Endothelial cell of umbilical vein (primary cell): ENCODE measurements at regions not wholly inside any gene's neighbourhood (a gene's known extent, or its start where the extent isn't known, plus 50 kb on each side); places are given as distances from the start of the nearest gene placed in this dataset.

ENCODE experiments used
- BruUV-seq: library from RNA; stranded (reverse); fragments of 400-500 nt; replicated peaks from 2 replicates; lab custom pipeline; 2021; lab: Mats Ljungman, UMichigan
- CTCF ChIA-PET: fragments of 300-600, 350-600 bp; sonication (Branson Sonifier 250); formaldehyde crosslinking; loops from one replicate; lab custom pipeline; 2021; ENCODE audit warnings: antibody characterized with exemption, inconsistent platforms; lab: Charles Lee
- POLR2A ChIA-PET: fragments of 300-600, 350-600 bp; sonication (Branson Sonifier 250); formaldehyde crosslinking; loops from one replicate; lab custom pipeline; 2021; ENCODE audit warnings: antibody characterized with exemption, inconsistent platforms; lab: Charles Lee
- DNase-seq: peaks from one replicate; pipeline ENCODE4 v3.0.0-alpha.2; 2011; ENCODE audit warnings: low read depth, low spot score
- FAIRE-seq: peaks from 2 replicates; lab custom pipeline; 2011; peaks lifted over from hg19 to GRCh38; lab: Jason Lieb, UNC
- H2AFZ ChIP-seq: 2 replicates; pipeline ENCODE4 v1.6.0; 2012; ENCODE audit warnings: low read depth, low read length, control low read depth, inconsistent platforms
- H3K27ac ChIP-seq: 2 replicates; pipeline ENCODE4 v1.5.1; 2011; ENCODE audit warnings: low read depth, mild to moderate bottlenecking, control low read depth, low read length, moderate library complexity; ENCODE audit not compliant: insufficient read depth
- H3K27me3 ChIP-seq, 2 experiments: 2 replicates each; pipeline versions ENCODE4 v1.6.0 to v1.6.1; 2011; ENCODE audit warnings: low read length in 2 of 2, mixed read lengths in 1 of 2; ENCODE audit not compliant: control insufficient read depth in 2 of 2, insufficient read depth in 2 of 2
- H3K36me3 ChIP-seq, 2 experiments: 2 replicates in 1 of 2; 3 replicates in 1 of 2; pipeline ENCODE4 v1.5.1; 2011; ENCODE audit warnings: low read length in 2 of 2, mild to moderate bottlenecking in 1 of 2, moderate library complexity in 1 of 2; ENCODE audit not compliant: control insufficient read depth in 2 of 2, insufficient read depth in 2 of 2; ENCODE audit errors: extremely low read depth in 1 of 2
- H3K4me1 ChIP-seq: 3 replicates; pipeline ENCODE4 v1.5.1; 2011; ENCODE audit warnings: mild to moderate bottlenecking, low read length; ENCODE audit not compliant: control insufficient read depth, insufficient read depth; ENCODE audit errors: extremely low read depth
- H3K4me2 ChIP-seq: 2 replicates; pipeline ENCODE4 v1.6.1; 2011; ENCODE audit warnings: low read length, control low read depth, mixed read lengths; ENCODE audit not compliant: insufficient read depth
- H3K4me3 ChIP-seq, 3 experiments: fragments of 200-600 bp in 1 of 3; sonication (generic), shearing (Covaris generic) in 1 of 3; replicated peaks in 1 of 3; 2 replicates each; pipeline ENCODE4 v1.5.1; 2011 to 2016; ENCODE audit warnings: control low read depth in 3 of 3, low read length in 3 of 3, mild to moderate bottlenecking in 2 of 3, inconsistent platforms in 1 of 3, low read depth in 1 of 3, moderate library complexity in 1 of 3; ENCODE audit not compliant: insufficient read depth in 1 of 3
- H3K79me2 ChIP-seq: 2 replicates; pipeline ENCODE4 v1.6.0; 2012; ENCODE audit warnings: low read length, inconsistent platforms; ENCODE audit not compliant: control insufficient read depth, insufficient read depth
- H3K9ac ChIP-seq: replicated peaks from 2 replicates; pipeline ENCODE3; 2011; ENCODE audit warnings: low read length, control low read depth; ENCODE audit not compliant: insufficient read depth; ENCODE audit errors: extremely low read depth
- H3K9me1 ChIP-seq: replicated peaks from 3 replicates; pipeline ENCODE4 v1.6.0; 2011; ENCODE audit warnings: mild to moderate bottlenecking, low read length; ENCODE audit not compliant: control insufficient read depth, insufficient read depth; ENCODE audit errors: extremely low read depth
- H3K9me3 ChIP-seq: replicated peaks from 2 replicates; pipeline ENCODE4 v1.5.1; 2012; ENCODE audit warnings: low read length, inconsistent platforms; ENCODE audit not compliant: control insufficient read depth, insufficient read depth
- H4K20me1 ChIP-seq: replicated peaks from 2 replicates; pipeline ENCODE3; 2011; ENCODE audit warnings: mild to moderate bottlenecking, low read length; ENCODE audit not compliant: control insufficient read depth, insufficient read depth; ENCODE audit errors: extremely low read depth
- EZH2 ChIP-seq: IDR thresholded peaks from 2 replicates; pipeline ENCODE4 v1.6.1; 2012; ENCODE audit warnings: borderline replicate concordance, low read depth, mild to moderate bottlenecking, moderate library complexity, low read length, inconsistent platforms; ENCODE audit not compliant: severe bottlenecking
- FOS ChIP-seq: IDR thresholded peaks from 2 replicates; pipeline ENCODE4 v1.6.1; 2011; ENCODE audit warnings: mild to moderate bottlenecking, low read length, moderate library complexity, borderline replicate concordance; ENCODE audit not compliant: insufficient read depth
- GATA2 ChIP-seq: IDR thresholded peaks from 2 replicates; pipeline ENCODE4 v1.7.0; 2011; ENCODE audit warnings: low read depth, mild to moderate bottlenecking, moderate library complexity, mixed read lengths, low read length; ENCODE audit not compliant: insufficient read length, insufficient read depth
- JUN ChIP-seq: IDR thresholded peaks from 2 replicates; pipeline ENCODE4 v1.6.1; 2011; ENCODE audit warnings: borderline replicate concordance, low read depth; ENCODE audit not compliant: insufficient read length, insufficient read depth
- MYC ChIP-seq: IDR thresholded peaks from one replicate; pipeline ENCODE4 v1.6.1; 2011; ENCODE audit warnings: mild to moderate bottlenecking, low read depth, low read length
- POLR2A ChIP-seq: IDR thresholded peaks from 2 replicates; pipeline ENCODE4 v1.6.1; 2012; ENCODE audit warnings: low read depth, mild to moderate bottlenecking, control low read depth, low read length
- POLR2AphosphoS5 ChIP-seq: IDR thresholded peaks from 2 replicates; pipeline ENCODE4 v1.6.1; 2012; ENCODE audit warnings: low read depth, mild to moderate bottlenecking, control low read depth, low read length, moderate library complexity; ENCODE audit not compliant: insufficient read depth
- dilution Hi-C: fragments of 300-500 bp; cut with MboI; formaldehyde crosslinking; loops from one replicate; pipeline ENCODE4 v1.15.0; 2019; ENCODE audit warnings: low sequenced_read_pairs; ENCODE audit not compliant: extremely low pct_ligation_motif_present
- intact Hi-C: fragments of 100-400 bp; cut with micrococcal nuclease; formaldehyde crosslinking; loops from one replicate; pipeline ENCODE4 v1.10.0; 2022
- TF ChIP-seq, protein P1 (sequence below), 2 donors: IDR thresholded peaks; 1 replicate in 1 of 2; 2 replicates in 1 of 2; pipeline ENCODE4 v1.5.1; 2011; ENCODE audit warnings: low read length in 2 of 2, mild to moderate bottlenecking in 2 of 2, moderate library complexity in 2 of 2, control low read depth in 1 of 2, inconsistent platforms in 1 of 2, low read depth in 1 of 2; ENCODE audit not compliant: insufficient read depth in 1 of 2; ENCODE audit errors: extremely low read depth in 1 of 2
- TF ChIP-seq, protein P2 (sequence below): IDR thresholded peaks from 2 replicates; pipeline ENCODE4 v1.6.1; 2011; ENCODE audit not compliant: insufficient read depth, insufficient read length

DNA sequence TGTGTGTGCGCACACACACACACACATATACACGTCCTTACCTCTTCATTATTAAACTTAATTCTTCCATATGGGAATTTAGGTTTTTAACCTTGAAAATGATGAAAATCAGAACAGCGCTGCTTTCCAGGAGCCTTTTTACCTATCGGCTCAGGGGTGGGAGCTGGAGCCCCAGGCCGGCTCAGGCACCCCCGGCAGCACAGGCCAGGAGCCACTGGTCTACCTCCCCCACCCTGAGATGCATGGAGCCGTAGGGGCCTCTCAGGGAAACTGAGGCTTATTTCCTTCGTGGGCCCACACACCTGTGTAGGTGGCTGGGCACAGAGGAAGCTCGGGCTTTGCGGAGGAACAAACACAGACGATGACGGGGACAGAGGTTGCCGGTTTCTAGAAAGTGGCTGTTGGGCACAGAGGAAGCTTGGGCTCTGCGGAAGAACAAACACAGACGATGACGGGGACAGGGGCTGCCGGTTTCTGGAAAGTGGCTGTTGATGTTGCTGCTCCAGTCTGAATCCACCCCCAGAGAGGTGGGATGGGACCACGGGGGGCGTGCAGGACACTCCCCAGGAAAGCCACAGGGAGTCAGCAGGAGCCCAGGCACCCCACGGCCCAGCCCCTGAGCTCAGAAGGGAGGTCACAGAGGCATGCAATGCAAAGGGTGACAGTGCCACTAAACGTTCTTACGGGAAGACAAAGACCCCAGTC is 149.4 kb downstream of the BRD1 start:
- Histone ChIP-seq H3K4me3 (no peak overlapping the region), H4K20me1 (no peaks in the 10 kb centered on the region), H2AFZ (no peak overlapping the region), H3K27ac (no peak overlapping the region), H3K9me1 (no peaks in the 10 kb centered on the region), H3K27me3 (peaks cover 4 to 9% of the 10 kb centered on the region in 2 experiments), H3K9me3 (no peaks in the 10 kb centered on the region), H3K9ac (no peak overlapping the region), H3K4me1 (no peaks in the 10 kb centered on the region), H3K4me2 (no peak overlapping the region), H3K79me2 (no peaks in the 10 kb centered on the region), H3K36me3 (no peaks in the 10 kb centered on the region)
- TF ChIP-seq POLR2A: no peak
- TF ChIP-seq, protein P1, sequence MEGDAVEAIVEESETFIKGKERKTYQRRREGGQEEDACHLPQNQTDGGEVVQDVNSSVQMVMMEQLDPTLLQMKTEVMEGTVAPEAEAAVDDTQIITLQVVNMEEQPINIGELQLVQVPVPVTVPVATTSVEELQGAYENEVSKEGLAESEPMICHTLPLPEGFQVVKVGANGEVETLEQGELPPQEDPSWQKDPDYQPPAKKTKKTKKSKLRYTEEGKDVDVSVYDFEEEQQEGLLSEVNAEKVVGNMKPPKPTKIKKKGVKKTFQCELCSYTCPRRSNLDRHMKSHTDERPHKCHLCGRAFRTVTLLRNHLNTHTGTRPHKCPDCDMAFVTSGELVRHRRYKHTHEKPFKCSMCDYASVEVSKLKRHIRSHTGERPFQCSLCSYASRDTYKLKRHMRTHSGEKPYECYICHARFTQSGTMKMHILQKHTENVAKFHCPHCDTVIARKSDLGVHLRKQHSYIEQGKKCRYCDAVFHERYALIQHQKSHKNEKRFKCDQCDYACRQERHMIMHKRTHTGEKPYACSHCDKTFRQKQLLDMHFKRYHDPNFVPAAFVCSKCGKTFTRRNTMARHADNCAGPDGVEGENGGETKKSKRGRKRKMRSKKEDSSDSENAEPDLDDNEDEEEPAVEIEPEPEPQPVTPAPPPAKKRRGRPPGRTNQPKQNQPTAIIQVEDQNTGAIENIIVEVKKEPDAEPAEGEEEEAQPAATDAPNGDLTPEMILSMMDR (IDR thresholded peaks at IDR 0.05; ENCODE audit: extremely low read depth in 1 of 2, insufficient read depth in 1 of 2, low read depth in 1 of 2, low read length in 2 of 2): no peak
- no peak for TF ChIP-seq POLR2AphosphoS5
- TF ChIP-seq JUN: no peak
- TF ChIP-seq FOS: no peak
- TF ChIP-seq MYC: no peak
- TF ChIP-seq, protein P2, sequence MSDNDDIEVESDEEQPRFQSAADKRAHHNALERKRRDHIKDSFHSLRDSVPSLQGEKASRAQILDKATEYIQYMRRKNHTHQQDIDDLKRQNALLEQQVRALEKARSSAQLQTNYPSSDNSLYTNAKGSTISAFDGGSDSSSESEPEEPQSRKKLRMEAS: no peak
- TF ChIP-seq GATA2: no peak
- TF ChIP-seq EZH2: no peak
- FAIRE-seq (no peak), DNase-seq (no peak)
- BruUV-seq: no TSS peak
- ChIA-PET CTCF (interaction anchor here (1.3 to 1.6 kb wide), 2 partner anchors 23 to 30 kb away, joined by 3 read pairs; no protein-coding TSS in a partner anchor), POLR2A (no interaction called here)
- intact Hi-C loops (no loop called here), dilution Hi-C loops (no loop called here)
